Ishikawa (cell line): ENCODE measurements at regions not wholly inside any gene's neighbourhood (a gene's known extent, or its start where the extent isn't known, plus 50 kb on each side); places are given as distances from the start of the nearest gene placed in this dataset.

Source experiments
- CEBPB ChIP-seq: IDR thresholded peaks from 2 replicates; pipeline ENCODE4 v1.6.1; 2012
- CREB1 ChIP-seq: IDR thresholded peaks from 2 replicates; pipeline ENCODE4 v1.6.1; 2012; ENCODE audit warnings: low read depth
- EGR1 ChIP-seq: IDR thresholded peaks from 2 replicates; pipeline ENCODE4 v1.6.1; 2012
- EP300 ChIP-seq: IDR thresholded peaks from 2 replicates; pipeline ENCODE4 v1.6.1; 2012; ENCODE audit warnings: borderline replicate concordance
- NFIC ChIP-seq: IDR thresholded peaks from 2 replicates; pipeline ENCODE4 v1.6.1; 2012
- RAD21 ChIP-seq: IDR thresholded peaks from 2 replicates; pipeline ENCODE4 v1.6.1; 2012; ENCODE audit warnings: low read depth
- REST ChIP-seq: IDR thresholded peaks from 2 replicates; pipeline ENCODE4 v1.6.1; 2012; ENCODE audit warnings: low read depth, mild to moderate bottlenecking
- TEAD4 ChIP-seq: IDR thresholded peaks from 2 replicates; pipeline ENCODE4 v1.6.1; 2012
- YY1 ChIP-seq: IDR thresholded peaks from 2 replicates; pipeline ENCODE4 v1.6.1; 2012; ENCODE audit warnings: low read depth

- TF ChIP-seq NFIC (no peak), EGR1 (no peak), YY1 (no peak), TEAD4 (no peak), EP300 (no peak), RAD21 (no peak), CEBPB (no peak), REST (no peak), CREB1 (no peak)
Measured at GRCh38 chr4:28479666-28480065, 1619.0 kb downstream of the STIM2 start.
